Small intestine (tissue), 7 donors: ENCODE measurements at regions not wholly inside any gene's neighbourhood (a gene's known extent, or its start where the extent isn't known, plus 50 kb on each side); places are given as distances from the start of the nearest gene placed in this dataset.
A peak's percentile ranks its signal among the peaks of the same experiment; 100 is the strongest.

Source experiments
- DNase-seq, 2 donors: peaks; one replicate each; pipeline versions ENCODE4 v3.0.0 to v3.0.0-alpha.2; 2013
- FAIRE-seq: peaks from 2 replicates; lab custom pipeline; 2012; peaks lifted over from hg19 to GRCh38; lab: Jason Lieb, UNC
- H3K27ac ChIP-seq, 3 donors: one replicate each; pipeline ENCODE4 v1.5.1; 2013; ENCODE audit warnings: low read length in 2 of 3, mild to moderate bottlenecking in 2 of 3, control low read depth in 1 of 3, inconsistent platforms in 1 of 3, low read depth in 1 of 3, moderate library complexity in 1 of 3
- H3K27me3 ChIP-seq, 3 donors: one replicate each; pipeline ENCODE4 v1.6.1; 2013; ENCODE audit warnings: low read length in 3 of 3, inconsistent platforms in 1 of 3; ENCODE audit not compliant: control insufficient read depth in 3 of 3, insufficient read depth in 3 of 3
- H3K36me3 ChIP-seq, 3 donors: one replicate each; pipeline ENCODE4 v1.6.1; 2013; ENCODE audit warnings: low read length in 3 of 3, inconsistent platforms in 1 of 3, low read depth in 1 of 3, mild to moderate bottlenecking in 1 of 3, moderate library complexity in 1 of 3; ENCODE audit not compliant: control insufficient read depth in 3 of 3, insufficient read depth in 2 of 3
- H3K4me1 ChIP-seq, 3 donors: one replicate each; pipeline ENCODE4 v1.6.1; 2013; ENCODE audit warnings: low read length in 2 of 3, inconsistent platforms in 1 of 3, low read depth in 1 of 3, mild to moderate bottlenecking in 1 of 3, moderate library complexity in 1 of 3; ENCODE audit not compliant: control insufficient read depth in 3 of 3, insufficient read depth in 2 of 3
- H3K4me3 ChIP-seq, 3 donors: one replicate each; pipeline ENCODE4 v1.5.1; 2013; ENCODE audit warnings: low read length in 3 of 3, control low read depth in 1 of 3, inconsistent platforms in 1 of 3, low read depth in 1 of 3, mild to moderate bottlenecking in 1 of 3, moderate library complexity in 1 of 3
- H3K9me3 ChIP-seq, 2 donors: one replicate each; pipeline ENCODE4 v1.6.1; 2013; ENCODE audit warnings: low read depth in 1 of 2, low read length in 1 of 2; ENCODE audit not compliant: control insufficient read depth in 2 of 2, insufficient read depth in 1 of 2
- WGBS, 3 donors: extraction: QIAGEN DNeasy Blood & Tissue Kit; methylation state at CpG; one replicate each; pipeline ENCODE4 v1.1.7; 2013; 5-methylcytosine and 5-hydroxymethylcytosine counted together
- donor health status: healthy with polysubstance abuse.
- donor health status: control.
- donor health status: control.
- donor health status: Bipolar disorder and iron deficiency.
- donor health status: healthy.

DNA sequence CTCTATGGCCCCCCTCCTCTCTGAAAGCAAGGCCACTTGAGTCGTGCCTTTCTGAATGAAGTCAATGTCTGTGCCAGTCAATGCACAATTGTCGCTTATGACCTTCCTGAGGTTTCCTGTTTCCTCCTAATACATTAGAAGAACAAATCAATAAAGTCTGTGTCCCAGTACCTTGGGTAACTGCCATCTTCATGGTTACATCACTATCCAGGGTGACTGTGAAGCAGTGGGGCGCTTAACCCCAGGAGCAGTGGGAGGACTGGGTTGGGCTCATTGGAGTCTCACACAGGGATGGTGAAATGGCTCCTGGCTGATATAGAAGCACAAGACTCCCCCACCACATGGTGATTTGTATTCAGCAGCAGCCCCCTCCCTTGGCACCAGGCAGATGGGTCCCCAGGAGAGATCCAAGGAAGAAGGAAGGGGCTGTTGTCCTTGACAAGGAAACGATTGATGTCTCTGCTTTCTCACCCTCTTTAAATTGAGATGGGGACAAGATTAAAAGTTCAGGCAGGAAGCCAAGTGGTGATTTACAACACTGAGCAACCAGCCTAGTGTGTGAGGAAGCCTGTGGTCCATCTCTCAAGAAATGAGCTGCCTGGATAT lies 261.9 kb upstream of the ZNF462 start:
- H3K27me3 ChIP-seq: peaks cover 0 to 2% (median 0%) of the 10 kb centered on the region in 3 donors
- no peaks in the 10 kb centered on the region for H3K4me1 ChIP-seq
- H3K4me3 ChIP-seq: no peak overlapping the region
- H3K9me3 ChIP-seq: peaks cover 0 to 2% of the 10 kb centered on the region in 2 donors
- FAIRE-seq: no peak
- 70 to 73% (median 71%) methylated on average over 4 of the region's 4 CpGs for WGBS, 3 donors
- no peaks in the 10 kb centered on the region for H3K36me3 ChIP-seq
- DNase-seq: no peak
- no peak overlapping the region for H3K27ac ChIP-seq

DNA sequence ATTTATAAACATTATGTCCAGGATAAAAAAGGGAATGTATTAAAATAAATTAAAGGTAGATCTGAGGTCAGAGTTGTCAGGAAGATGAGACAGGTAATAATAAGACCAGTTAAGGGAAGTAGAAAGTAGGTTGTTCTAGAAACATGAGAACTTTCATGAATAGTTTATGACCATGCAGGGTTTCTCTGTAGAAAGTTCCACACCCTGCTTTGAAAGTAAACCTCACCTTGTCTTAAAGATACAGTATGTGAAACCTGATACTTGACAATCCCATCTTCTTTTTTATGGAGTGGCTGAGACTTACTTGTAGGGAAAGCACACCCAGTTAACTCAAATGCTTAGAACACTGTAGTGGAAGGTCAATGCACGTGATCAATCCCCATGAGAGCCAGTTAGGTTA lies 260.6 kb upstream of the ZNF462 start:
- no peaks in the 10 kb centered on the region for H3K36me3 ChIP-seq
- H3K27ac ChIP-seq: no peak overlapping the region
- no peak overlapping the region for H3K4me3 ChIP-seq
- H3K4me1 ChIP-seq: no peaks in the 10 kb centered on the region
- H3K27me3 ChIP-seq: peaks cover 0 to 2% (median 0%) of the 10 kb centered on the region in 3 donors
- WGBS, 3 donors: 45 to 77% (median 68%) methylated on average over 1 of the region's 1 CpG
- DNase-seq (no peak), FAIRE-seq (no peak)
- H3K9me3 ChIP-seq: peaks cover 0 to 2% of the 10 kb centered on the region in 2 donors

DNA sequence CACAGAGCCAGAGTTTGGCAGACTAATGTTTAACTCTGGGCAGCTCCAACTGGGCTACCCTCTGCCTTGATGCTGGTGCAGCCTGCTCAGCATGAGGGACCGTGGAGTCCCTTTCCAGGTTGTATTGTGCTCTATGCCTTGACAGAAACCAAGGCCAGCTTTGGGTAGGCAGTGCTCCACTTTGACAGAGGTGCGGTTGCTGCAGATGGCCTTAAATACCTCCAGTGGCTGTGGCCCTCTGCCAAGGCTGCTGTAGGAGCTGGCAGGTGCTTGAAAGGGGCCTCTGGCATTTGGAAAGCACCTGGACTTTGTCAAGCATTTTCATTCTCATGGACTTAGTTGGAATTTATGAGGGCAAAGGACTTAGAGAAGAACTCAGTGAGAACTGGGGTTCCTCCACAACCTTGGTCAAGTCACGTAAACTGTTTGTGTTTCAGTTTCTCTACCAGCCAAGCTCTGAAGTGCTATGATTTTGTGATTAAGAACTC lies 249.7 kb upstream of the ZNF462 start:
- Histone ChIP-seq H3K9me3 (no peaks in the 10 kb centered on the region), H3K4me1 (peaks cover 0 to 4% (median 0%) of the 10 kb centered on the region in 3 donors), H3K27ac (no peak overlapping the region), H3K4me3 (no peak overlapping the region), H3K36me3 (no peaks in the 10 kb centered on the region), H3K27me3 (no peaks in the 10 kb centered on the region)
- FAIRE-seq: no peak
- DNase-seq: peak; percentile 71 to 73
- WGBS, 3 donors: 13 to 55% (median 26%) methylated on average over 3 of the region's 3 CpGs

DNA sequence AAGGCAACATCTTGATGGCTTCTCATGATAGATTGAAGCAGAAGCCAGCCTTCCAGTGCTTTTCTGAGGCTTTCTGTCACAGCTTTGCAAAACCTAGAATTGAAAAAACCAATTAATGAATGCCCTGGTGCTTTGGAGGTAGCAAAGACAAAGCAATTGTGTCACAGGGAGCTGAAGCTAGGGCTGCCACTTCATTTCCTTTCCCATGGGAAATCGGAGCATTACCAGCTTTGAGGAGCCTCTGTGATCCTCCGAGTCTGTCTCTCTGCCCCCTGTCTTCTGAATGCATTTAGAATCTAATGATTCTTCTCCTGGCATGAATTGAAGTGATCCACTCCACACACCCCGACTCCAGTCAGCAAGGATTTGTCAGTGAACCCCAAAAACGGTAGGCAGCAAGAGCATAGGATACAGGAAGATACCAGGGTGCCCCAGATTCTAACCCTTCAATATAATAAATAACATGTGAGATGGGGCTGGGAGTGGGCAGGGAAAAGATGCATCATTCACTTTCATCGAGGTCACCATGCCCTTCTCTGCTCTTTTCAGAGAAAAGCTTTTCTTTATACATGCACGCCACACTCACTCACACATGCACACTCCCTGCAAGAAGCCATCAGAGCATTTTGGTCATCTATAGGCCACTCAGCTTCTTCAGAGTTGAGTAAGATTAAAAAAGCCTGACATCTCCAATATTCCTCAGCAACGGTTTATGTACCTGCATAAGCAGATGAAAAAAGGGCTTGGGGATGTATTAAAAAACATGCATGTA lies 247.7 kb upstream of the ZNF462 start:
- H3K27me3 ChIP-seq: no peaks in the 10 kb centered on the region
- H3K27ac ChIP-seq: no peak overlapping the region
- H3K4me3 ChIP-seq: no peak overlapping the region
- WGBS, 3 donors: 82 to 84% (median 84%) methylated on average over 7 of the region's 7 CpGs
- FAIRE-seq (no peak), DNase-seq (no peak)
- no peaks in the 10 kb centered on the region for H3K36me3 ChIP-seq
- no peaks in the 10 kb centered on the region for H3K9me3 ChIP-seq
- H3K4me1 ChIP-seq: peaks cover 0 to 4% (median 0%) of the 10 kb centered on the region in 3 donors

DNA sequence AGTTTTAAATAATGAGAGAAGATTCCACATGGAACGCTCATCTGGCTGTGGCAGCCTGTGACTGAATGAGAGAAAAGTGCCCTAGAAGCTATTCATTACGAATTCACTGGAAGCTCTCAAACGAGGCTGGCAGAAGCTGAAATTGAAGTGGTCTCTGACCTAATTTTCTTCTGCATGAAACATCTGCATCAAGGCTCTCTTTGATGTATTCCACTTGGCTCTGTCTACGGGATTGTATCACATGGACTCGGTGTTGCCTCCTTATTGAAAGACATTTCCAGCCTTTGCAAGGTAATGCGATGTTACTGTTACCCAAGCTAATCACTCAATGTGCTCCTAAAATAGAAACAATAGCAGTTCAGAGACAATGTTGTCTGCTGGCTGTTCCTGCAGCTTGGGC lies 246.9 kb upstream of the ZNF462 start:
- H3K27ac ChIP-seq: no peak overlapping the region
- H3K4me1 ChIP-seq: peaks cover 0 to 4% (median 0%) of the 10 kb centered on the region in 3 donors
- no peaks in the 10 kb centered on the region for H3K36me3 ChIP-seq
- WGBS, 3 donors: 75 to 83% (median 82%) methylated on average over 6 of the region's 6 CpGs
- FAIRE-seq (no peak), DNase-seq (no peak)
- no peaks in the 10 kb centered on the region for H3K9me3 ChIP-seq
- H3K4me3 ChIP-seq: no peak overlapping the region
- H3K27me3 ChIP-seq: no peaks in the 10 kb centered on the region

DNA sequence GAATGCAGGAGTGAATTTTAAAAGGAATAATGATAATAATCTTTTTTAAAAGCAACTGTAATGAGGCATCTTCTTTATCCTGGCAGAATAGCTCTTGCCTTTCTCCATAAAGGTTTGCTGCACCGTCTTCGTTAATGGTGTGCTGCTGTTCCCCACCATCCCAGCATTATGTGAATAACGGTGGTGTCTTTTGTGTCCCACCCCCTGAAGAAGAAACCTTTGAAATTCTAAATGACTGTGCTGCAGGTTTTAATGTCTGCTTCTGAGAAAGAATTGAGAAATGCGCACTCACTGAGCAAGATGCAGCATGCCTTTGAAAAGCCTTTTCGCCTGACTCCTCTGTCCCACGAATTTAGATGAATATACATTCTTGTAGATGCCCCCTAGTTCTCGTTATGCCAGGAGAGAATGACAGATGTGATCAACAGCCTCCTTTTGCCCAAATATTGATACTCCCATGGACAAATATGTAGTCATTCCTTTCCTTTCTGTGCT lies 246.1 kb upstream of the ZNF462 start:
- DNase-seq: no peak
- Histone ChIP-seq H3K27me3 (no peaks in the 10 kb centered on the region), H3K9me3 (no peaks in the 10 kb centered on the region), H3K4me1 (peaks cover 0 to 4% (median 0%) of the 10 kb centered on the region in 3 donors), H3K4me3 (no peak overlapping the region), H3K27ac (no peak overlapping the region), H3K36me3 (no peaks in the 10 kb centered on the region)
- no peak for FAIRE-seq
- WGBS, 3 donors: 86 to 90% (median 89%) methylated on average over 7 of the region's 7 CpGs

DNA sequence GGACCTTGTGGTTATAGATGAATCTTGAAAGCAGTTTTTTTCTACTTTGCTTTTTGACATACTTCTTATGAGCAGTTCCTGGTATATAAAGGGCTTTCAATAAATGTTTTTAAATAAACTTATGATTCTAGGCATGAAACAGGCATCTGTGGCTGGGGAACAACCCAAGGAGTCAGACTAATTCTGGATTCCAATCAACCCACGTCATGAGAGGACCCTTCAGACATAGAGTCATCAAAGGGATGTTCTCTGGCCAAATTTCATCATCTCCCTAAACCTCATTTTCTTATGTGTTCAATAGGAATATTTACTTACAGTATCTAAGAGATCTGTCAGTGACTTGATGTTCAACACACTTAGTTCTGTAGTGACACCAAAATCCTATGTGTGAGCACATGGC lies 243.8 kb upstream of the ZNF462 start:
- no peaks in the 10 kb centered on the region for H3K27me3 ChIP-seq
- H3K4me3 ChIP-seq: no peak overlapping the region
- no peaks in the 10 kb centered on the region for H3K4me1 ChIP-seq
- H3K36me3 ChIP-seq: no peaks in the 10 kb centered on the region
- DNase-seq (no peak), FAIRE-seq (no peak)
- H3K9me3 ChIP-seq: no peaks in the 10 kb centered on the region
- 71 to 89% (median 78%) methylated on average over 1 of the region's 1 CpG for WGBS, 3 donors
- no peak overlapping the region for H3K27ac ChIP-seq

DNA sequence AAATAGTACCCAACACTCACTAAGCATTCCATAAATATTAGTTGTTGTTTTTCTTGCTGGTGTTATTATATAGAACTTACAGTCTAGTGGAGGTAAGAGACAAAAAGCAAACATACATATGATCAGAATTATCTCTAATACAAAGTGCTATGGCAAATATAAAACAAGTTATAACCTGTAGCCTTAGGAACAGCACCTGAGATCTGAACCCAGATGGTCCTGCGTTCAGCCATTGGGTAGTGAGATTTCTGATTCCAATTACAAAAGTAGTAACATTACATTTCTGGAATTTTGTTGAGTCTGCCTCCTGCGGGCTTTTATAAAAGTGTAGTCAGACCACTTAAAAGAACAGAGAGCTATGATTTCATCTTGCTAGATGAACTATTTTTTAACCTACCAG lies 242.9 kb upstream of the ZNF462 start:
- no peak for DNase-seq
- no peaks in the 10 kb centered on the region for H3K27me3 ChIP-seq
- 90 to 93% (median 91%) methylated on average over 2 of the region's 2 CpGs for WGBS, 3 donors
- no peak for FAIRE-seq
- no peak overlapping the region for H3K27ac ChIP-seq
- no peaks in the 10 kb centered on the region for H3K4me1 ChIP-seq
- H3K36me3 ChIP-seq: no peaks in the 10 kb centered on the region
- H3K9me3 ChIP-seq: no peaks in the 10 kb centered on the region
- H3K4me3 ChIP-seq: no peak overlapping the region
